ENCODE measurements at regions not wholly inside any gene's neighbourhood (a gene's known extent, or its start where the extent isn't known, plus 50 kb on each side); places are given as distances from the start of the nearest gene placed in this dataset.

DNA sequence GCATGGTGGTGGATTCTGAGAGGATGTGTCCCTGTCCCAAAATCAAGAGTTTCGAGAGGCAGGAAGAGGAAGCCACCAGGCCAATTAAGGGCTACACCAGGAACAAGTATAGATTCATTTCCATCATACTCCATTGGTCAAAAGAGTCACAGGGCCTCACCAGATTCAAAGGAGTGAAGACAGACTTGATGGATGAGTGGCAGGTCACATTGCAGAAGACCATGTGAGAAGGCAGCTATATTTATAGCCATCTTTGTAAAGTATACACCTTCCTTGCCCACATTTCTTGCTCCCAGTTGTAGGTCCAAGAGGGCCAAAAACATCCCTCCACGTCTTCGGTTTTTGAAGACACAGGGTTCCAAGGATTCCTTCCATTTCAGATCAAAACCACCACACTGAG, 406.0 kb downstream of the BCOR start:
- no peaks in the 10 kb centered on the region for H3K79me2 ChIP-seq (ENCODE audit: insufficient read depth, low read length)
- no peak overlapping the region for H4K91ac ChIP-seq (ENCODE audit: insufficient read length, low read depth, low read length)
- H4K8ac ChIP-seq (replicated peaks; ENCODE audit: insufficient read length, low read depth, low read length), result no peak overlapping the region
- DNase-seq, result no peak
- H3K4me2 ChIP-seq (ENCODE audit: insufficient read depth, insufficient read length, low read length), result no peak overlapping the region
- peaks cover 5 to 16% (median 10%) of the 10 kb centered on the region in 3 experiments for H3K36me3 Mint-ChIP-seq (ENCODE audit: insufficient read depth in 1 of 3, low read depth in 3 of 3)
- no peaks in the 10 kb centered on the region for H3K79me1 ChIP-seq (ENCODE audit: insufficient read depth, low read depth, low read length, poor library complexity, severe bottlenecking)
- H3K27ac Mint-ChIP-seq, result no peak overlapping the region
- H3K27ac ChIP-seq (ENCODE audit: insufficient read length, low read depth, low read length), result no peak overlapping the region
- no peak overlapping the region for H2BK15ac ChIP-seq (ENCODE audit: low read depth, low read length)
- H3K9me3 ChIP-seq (ENCODE audit: control insufficient read depth, low read depth, low read length), result no peaks in the 10 kb centered on the region
- H4K5ac ChIP-seq (ENCODE audit: insufficient read length, low read depth, low read length), result no peak overlapping the region
- H2AFZ ChIP-seq (ENCODE audit: low read length), result no peak overlapping the region
- H2BK12ac ChIP-seq (ENCODE audit: insufficient read length, low read depth, low read length), result no peak overlapping the region
- no peak overlapping the region for H3K4me3 Mint-ChIP-seq
- peaks cover 7% of the 10 kb centered on the region for H3K4me1 ChIP-seq (ENCODE audit: insufficient read depth, low read length)
- H3K27me3 Mint-ChIP-seq (ENCODE audit: low read depth), result peaks cover 15% of the 10 kb centered on the region
- H2BK120ac ChIP-seq (ENCODE audit: low read depth, low read length, poor library complexity, severe bottlenecking), result no peak overlapping the region
- no peak overlapping the region for H3K9ac ChIP-seq (ENCODE audit: extremely low read depth, insufficient read length, low read length)
- H4K20me1 ChIP-seq (ENCODE audit: control insufficient read depth, insufficient read depth, insufficient read length), result no peaks in the 10 kb centered on the region
- H3K4ac ChIP-seq (ENCODE audit: low read depth, low read length), result no peak overlapping the region
- no peak overlapping the region for H3T11ph ChIP-seq (ENCODE audit: low read length)
- H3K23ac ChIP-seq (ENCODE audit: insufficient read length, low read depth, low read length), result no peak overlapping the region
- H3K23me2 ChIP-seq (ENCODE audit: insufficient read length, low read depth, low read length, poor library complexity, severe bottlenecking), result peaks cover 17% of the 10 kb centered on the region
- H3K14ac ChIP-seq (ENCODE audit: insufficient read depth, low read length), result no peak overlapping the region; the same call in 1 of the 2 replicates
- H2BK5ac ChIP-seq (ENCODE audit: insufficient read length, low read length), result no peak overlapping the region
- peaks cover 51 to 68% of the 10 kb centered on the region in 2 experiments for H3K9me3 Mint-ChIP-seq
- peaks cover 35 to 36% of the 10 kb centered on the region in 2 experiments for H3K4me1 Mint-ChIP-seq
- H3K27me3 ChIP-seq (ENCODE audit: insufficient read depth, low read length), result no peaks in the 10 kb centered on the region; the same call in 1 of the 2 replicates
- H2AK5ac ChIP-seq (ENCODE audit: insufficient read length, low read length), result no peak overlapping the region
- no peak for TF ChIP-seq CTCF (conservative IDR thresholded peaks at IDR 0.05)
- WGBS (ENCODE audit: extremely low coverage, insufficient read length, low lambda C conversion rate), result no CpG with 5 or more reads among the region's 3 CpGs
- H2BK20ac ChIP-seq (ENCODE audit: low read depth, low read length, poor library complexity, severe bottlenecking), result no peak overlapping the region
- H3K18ac ChIP-seq (ENCODE audit: insufficient read length, low read depth, low read length), result no peak overlapping the region
- H3K56ac ChIP-seq (ENCODE audit: insufficient read length, low read depth, low read length), result no peak overlapping the region

Measured in H9 (cell line).